Ishikawa (cell line): ENCODE measurements at regions not wholly inside any gene's neighbourhood (a gene's known extent, or its start where the extent isn't known, plus 50 kb on each side); places are given as distances from the start of the nearest gene placed in this dataset.

Experiments
- CEBPB ChIP-seq: IDR thresholded peaks from 2 replicates; pipeline ENCODE4 v1.6.1; 2012
- CREB1 ChIP-seq: IDR thresholded peaks from 2 replicates; pipeline ENCODE4 v1.6.1; 2012; ENCODE audit warnings: low read depth
- EGR1 ChIP-seq: IDR thresholded peaks from 2 replicates; pipeline ENCODE4 v1.6.1; 2012
- EP300 ChIP-seq: IDR thresholded peaks from 2 replicates; pipeline ENCODE4 v1.6.1; 2012; ENCODE audit warnings: borderline replicate concordance
- FOXM1 ChIP-seq: IDR thresholded peaks from 2 replicates; pipeline ENCODE4 v1.6.1; 2012; ENCODE audit warnings: low read depth, borderline replicate concordance
- NFIC ChIP-seq: IDR thresholded peaks from 2 replicates; pipeline ENCODE4 v1.6.1; 2012
- RAD21 ChIP-seq: IDR thresholded peaks from 2 replicates; pipeline ENCODE4 v1.6.1; 2012; ENCODE audit warnings: low read depth
- REST ChIP-seq: IDR thresholded peaks from 2 replicates; pipeline ENCODE4 v1.6.1; 2012; ENCODE audit warnings: low read depth, mild to moderate bottlenecking
- TAF1 ChIP-seq: IDR thresholded peaks from 2 replicates; pipeline ENCODE4 v1.6.1; 2012; ENCODE audit warnings: low read depth, mild to moderate bottlenecking
- TCF12 ChIP-seq: IDR thresholded peaks from 2 replicates; pipeline ENCODE4 v1.6.1; 2012; ENCODE audit warnings: low read depth
- TEAD4 ChIP-seq: IDR thresholded peaks from 2 replicates; pipeline ENCODE4 v1.6.1; 2012
- YY1 ChIP-seq: IDR thresholded peaks from 2 replicates; pipeline ENCODE4 v1.6.1; 2012; ENCODE audit warnings: low read depth
- ZBTB7A ChIP-seq: IDR thresholded peaks from 2 replicates; pipeline ENCODE4 v1.6.1; 2012; ENCODE audit warnings: low read depth
- TF ChIP-seq, protein P1 (sequence below): IDR thresholded peaks from 2 replicates; pipeline ENCODE4 v1.6.1; 2012
- TF ChIP-seq, protein P2 (sequence below): IDR thresholded peaks from 2 replicates; pipeline ENCODE4 v1.6.1; 2012

DNA sequence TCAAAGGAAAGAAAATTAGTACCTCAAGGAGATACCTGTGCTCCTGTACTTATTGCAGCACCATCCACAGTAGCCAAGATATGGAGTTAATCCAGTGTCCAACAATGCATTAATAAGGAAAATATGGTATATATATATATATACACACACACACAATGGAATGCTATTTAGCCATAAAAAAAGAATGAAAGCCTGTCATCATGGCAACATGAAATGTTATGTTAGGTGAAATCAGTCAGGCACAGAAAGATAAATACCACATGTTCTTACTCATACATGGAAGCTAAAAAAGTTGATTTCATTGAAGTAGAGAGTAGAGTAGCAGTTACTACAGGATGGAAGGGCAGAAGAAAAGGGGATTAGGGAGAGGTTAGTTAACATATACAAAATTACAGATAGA, 601.5 kb downstream of the ANXA1 start:
- TF ChIP-seq REST, result no peak
- TF ChIP-seq TAF1, result no peak
- TF ChIP-seq EP300, result no peak
- no peak for TF ChIP-seq RAD21
- no peak for TF ChIP-seq ZBTB7A
- TF ChIP-seq NFIC, result no peak
- no peak for TF ChIP-seq TCF12
- TF ChIP-seq CREB1, result no peak
- no peak for TF ChIP-seq EGR1
- no peak for TF ChIP-seq YY1
- TF ChIP-seq, protein P1, sequence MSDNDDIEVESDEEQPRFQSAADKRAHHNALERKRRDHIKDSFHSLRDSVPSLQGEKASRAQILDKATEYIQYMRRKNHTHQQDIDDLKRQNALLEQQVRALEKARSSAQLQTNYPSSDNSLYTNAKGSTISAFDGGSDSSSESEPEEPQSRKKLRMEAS, result no peak
- TF ChIP-seq, protein P2, sequence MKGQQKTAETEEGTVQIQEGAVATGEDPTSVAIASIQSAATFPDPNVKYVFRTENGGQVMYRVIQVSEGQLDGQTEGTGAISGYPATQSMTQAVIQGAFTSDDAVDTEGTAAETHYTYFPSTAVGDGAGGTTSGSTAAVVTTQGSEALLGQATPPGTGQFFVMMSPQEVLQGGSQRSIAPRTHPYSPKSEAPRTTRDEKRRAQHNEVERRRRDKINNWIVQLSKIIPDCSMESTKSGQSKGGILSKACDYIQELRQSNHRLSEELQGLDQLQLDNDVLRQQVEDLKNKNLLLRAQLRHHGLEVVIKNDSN, result no peak
- TF ChIP-seq CEBPB, result no peak
- TF ChIP-seq TEAD4, result no peak
- no peak for TF ChIP-seq FOXM1

DNA sequence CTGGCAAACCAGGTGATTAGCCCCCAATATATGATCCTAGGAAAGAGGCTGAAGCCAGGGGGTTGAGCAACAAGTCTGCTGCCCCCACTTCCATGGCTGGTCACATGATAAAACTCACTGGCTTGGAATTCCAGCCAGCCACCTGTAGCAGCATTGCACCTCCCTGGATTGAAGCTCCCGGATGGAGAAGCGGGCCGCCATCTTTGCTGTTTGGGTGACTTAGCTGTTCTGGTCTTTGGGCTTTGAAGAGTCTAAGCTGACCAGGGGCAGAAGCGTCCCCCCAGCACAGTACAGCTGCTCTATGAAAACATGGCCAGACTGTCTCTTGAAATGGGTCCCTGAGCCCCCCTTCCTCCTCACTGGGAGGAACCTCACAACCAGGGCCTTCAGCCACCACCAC, 610.2 kb downstream of the ANXA1 start:
- TF ChIP-seq EP300, result no peak
- TF ChIP-seq YY1, result no peak
- no peak for TF ChIP-seq TCF12
- no peak for TF ChIP-seq REST
- no peak for TF ChIP-seq CEBPB
- no peak for TF ChIP-seq TEAD4
- TF ChIP-seq ZBTB7A, result no peak
- TF ChIP-seq FOXM1, result no peak
- TF ChIP-seq, protein P1, result no peak
- no peak for TF ChIP-seq EGR1
- TF ChIP-seq CREB1, result no peak
- TF ChIP-seq TAF1, result no peak
- TF ChIP-seq RAD21, result no peak
- TF ChIP-seq NFIC, result no peak
- TF ChIP-seq, protein P2, result no peak

DNA sequence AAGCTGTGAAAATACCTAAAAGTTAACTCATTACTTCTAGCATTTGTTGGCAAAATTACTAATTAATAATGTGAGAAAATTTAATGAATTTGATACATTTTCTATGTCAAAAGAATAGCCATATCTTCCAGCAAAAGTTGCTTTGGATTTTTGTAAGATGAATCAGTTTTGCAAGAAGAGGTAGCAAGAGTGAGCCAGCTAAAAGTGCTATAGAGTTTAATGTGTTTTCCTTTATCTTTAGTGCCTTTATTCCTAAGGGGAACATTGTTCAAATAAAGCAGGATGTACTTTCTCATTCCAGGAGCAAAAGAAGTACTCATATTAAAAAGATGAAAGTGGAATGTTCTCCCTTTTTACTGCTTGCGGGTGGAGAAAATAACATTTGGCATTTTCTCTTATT, 622.2 kb downstream of the ANXA1 start:
- TF ChIP-seq REST (no peak), NFIC (no peak), TAF1 (no peak), TEAD4 (no peak), RAD21 (no peak), CEBPB (no peak), FOXM1 (no peak), EGR1 (no peak), EP300 (no peak), TCF12 (no peak), CREB1 (no peak), ZBTB7A (no peak), YY1 (no peak)
- TF ChIP-seq, protein P1, result no peak
- TF ChIP-seq, protein P2, result no peak

DNA sequence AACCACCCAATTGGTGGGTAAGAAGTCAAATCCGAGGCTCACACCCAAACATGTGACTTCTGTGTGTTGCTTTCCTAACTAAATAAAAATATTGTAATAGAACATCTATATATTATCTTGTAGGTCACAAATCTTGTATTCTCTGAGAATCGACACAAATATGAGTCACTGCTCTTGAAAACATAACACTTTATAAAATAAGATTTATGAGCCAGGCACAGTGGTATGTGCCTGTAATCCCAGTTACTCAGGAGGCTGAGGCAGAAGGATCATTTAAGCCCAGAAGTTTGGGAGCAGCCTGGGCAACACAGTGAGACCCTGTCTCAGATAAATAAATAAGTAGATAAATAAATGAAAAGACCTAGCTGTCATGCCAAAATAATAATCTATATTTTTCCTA, 624.1 kb downstream of the ANXA1 start:
- TF ChIP-seq TEAD4 (no peak), ZBTB7A (no peak), TAF1 (no peak), TCF12 (no peak), RAD21 (no peak), EGR1 (no peak), NFIC (no peak), FOXM1 (no peak), EP300 (no peak), YY1 (no peak)
- TF ChIP-seq, protein P2, result no peak
- TF ChIP-seq, protein P1, result no peak
